ENCODE measurements at regions not wholly inside any gene's neighbourhood (a gene's known extent, or its start where the extent isn't known, plus 50 kb on each side); places are given as distances from the start of the nearest gene placed in this dataset.

- Histone ChIP-seq H3K79me2 (ENCODE audit: low read length) (no peaks in the 10 kb centered on the region), H3K4me3 (ENCODE audit: low read length) (no peak overlapping the region), H3K4me2 (ENCODE audit: low read length) (no peak overlapping the region), H3K4me1 (ENCODE audit: insufficient read depth, low read length) (no peaks in the 10 kb centered on the region), H3K27ac (ENCODE audit: low read length) (no peak overlapping the region), H3K9ac (ENCODE audit: low read length) (no peak overlapping the region), H4K20me1 (ENCODE audit: low read length) (no peaks in the 10 kb centered on the region), H3K27me3 (ENCODE audit: low read length) (no peaks in the 10 kb centered on the region), H3K36me3 (ENCODE audit: low read depth, low read length) (no peaks in the 10 kb centered on the region), H3K9me2 (replicated peaks; ENCODE audit: low read length) (no peaks in the 10 kb centered on the region), H3K9me3 (ENCODE audit: low read length) (no peaks in the 10 kb centered on the region), H2AFZ (ENCODE audit: low read length) (no peak overlapping the region), H3F3A (ENCODE audit: low read length, unreplicated experiment) (no peaks in the 10 kb centered on the region)
- ATAC-seq = no peak
- TF ChIP-seq, protein P1, sequence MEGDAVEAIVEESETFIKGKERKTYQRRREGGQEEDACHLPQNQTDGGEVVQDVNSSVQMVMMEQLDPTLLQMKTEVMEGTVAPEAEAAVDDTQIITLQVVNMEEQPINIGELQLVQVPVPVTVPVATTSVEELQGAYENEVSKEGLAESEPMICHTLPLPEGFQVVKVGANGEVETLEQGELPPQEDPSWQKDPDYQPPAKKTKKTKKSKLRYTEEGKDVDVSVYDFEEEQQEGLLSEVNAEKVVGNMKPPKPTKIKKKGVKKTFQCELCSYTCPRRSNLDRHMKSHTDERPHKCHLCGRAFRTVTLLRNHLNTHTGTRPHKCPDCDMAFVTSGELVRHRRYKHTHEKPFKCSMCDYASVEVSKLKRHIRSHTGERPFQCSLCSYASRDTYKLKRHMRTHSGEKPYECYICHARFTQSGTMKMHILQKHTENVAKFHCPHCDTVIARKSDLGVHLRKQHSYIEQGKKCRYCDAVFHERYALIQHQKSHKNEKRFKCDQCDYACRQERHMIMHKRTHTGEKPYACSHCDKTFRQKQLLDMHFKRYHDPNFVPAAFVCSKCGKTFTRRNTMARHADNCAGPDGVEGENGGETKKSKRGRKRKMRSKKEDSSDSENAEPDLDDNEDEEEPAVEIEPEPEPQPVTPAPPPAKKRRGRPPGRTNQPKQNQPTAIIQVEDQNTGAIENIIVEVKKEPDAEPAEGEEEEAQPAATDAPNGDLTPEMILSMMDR (conservative IDR thresholded peaks at IDR 0.05; ENCODE audit: low read depth, low read length) = no peak
- TF ChIP-seq EZH2 (IDR thresholded peaks at IDR 0.05; ENCODE audit: low read length, unreplicated experiment) (no peak), EZH2phosphoT487 (IDR thresholded peaks at IDR 0.05; ENCODE audit: borderline replicate concordance, low read length) (no peak)
- no TSS peak for BruUV-seq (replicated peaks)
- intact Hi-C loops (cut with micrococcal nuclease) = no loop called here
- CTCF ChIA-PET = no interaction called here
- POLR2A ChIA-PET (ENCODE audit: unreplicated experiment) = no interaction called here
- DNase-seq = no peak
Observed at GRCh38 chr3:109678600-109678999, 341.3 kb upstream of the DPPA4 start.

DNA sequence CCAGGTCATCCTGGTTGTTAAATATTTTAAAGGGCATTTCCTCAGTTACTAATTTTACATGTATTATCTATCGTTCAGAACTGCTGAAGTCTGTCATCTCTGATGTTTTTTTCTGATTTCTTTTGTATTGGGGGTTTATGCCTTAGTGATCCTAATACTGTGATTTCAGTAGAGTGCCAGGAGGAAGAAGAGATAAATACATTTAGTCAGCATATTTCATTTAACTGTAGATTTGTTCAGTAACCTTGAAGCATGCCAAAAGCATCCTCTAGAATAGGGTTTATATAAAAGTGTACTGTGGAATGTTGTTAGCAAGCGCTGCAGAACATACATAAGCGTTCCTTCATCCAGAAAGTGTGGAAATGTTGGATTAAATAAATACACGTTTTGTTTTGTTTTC lies 342.3 kb upstream of the DPPA4 start:
- no peak overlapping the region for H3K4me3 ChIP-seq (ENCODE audit: low read length)
- H3K4me1 ChIP-seq (ENCODE audit: insufficient read depth, low read length) = peaks cover 2% of the 10 kb centered on the region; the same call in 1 of the 2 replicates
- ATAC-seq (no peak), DNase-seq (no peak)
- no peak overlapping the region for H3K27ac ChIP-seq (ENCODE audit: low read length)
- TF ChIP-seq EZH2 (IDR thresholded peaks at IDR 0.05; ENCODE audit: low read length, unreplicated experiment) (no peak), EZH2phosphoT487 (IDR thresholded peaks at IDR 0.05; ENCODE audit: borderline replicate concordance, low read length) (no peak)
- TF ChIP-seq, protein P1 (conservative IDR thresholded peaks at IDR 0.05; ENCODE audit: low read depth, low read length) = no peak
- no peaks in the 10 kb centered on the region for H3K9me3 ChIP-seq (ENCODE audit: low read length)
- no peak overlapping the region for H2AFZ ChIP-seq (ENCODE audit: low read length)
- no peak overlapping the region for H3K9ac ChIP-seq (ENCODE audit: low read length)
- H3K27me3 ChIP-seq (ENCODE audit: low read length) = no peaks in the 10 kb centered on the region
- no peaks in the 10 kb centered on the region for H4K20me1 ChIP-seq (ENCODE audit: low read length)
- POLR2A ChIA-PET (ENCODE audit: unreplicated experiment) = no interaction called here
- BruUV-seq (replicated peaks) = no TSS peak
- no peaks in the 10 kb centered on the region for H3F3A ChIP-seq (ENCODE audit: low read length, unreplicated experiment)
- intact Hi-C loops (cut with micrococcal nuclease) = no loop called here
- H3K4me2 ChIP-seq (ENCODE audit: low read length) = no peak overlapping the region
- CTCF ChIA-PET = no interaction called here
- H3K79me2 ChIP-seq (ENCODE audit: low read length) = no peaks in the 10 kb centered on the region
- no peaks in the 10 kb centered on the region for H3K36me3 ChIP-seq (ENCODE audit: low read depth, low read length)
- H3K9me2 ChIP-seq (replicated peaks; ENCODE audit: low read length) = no peaks in the 10 kb centered on the region

DNA sequence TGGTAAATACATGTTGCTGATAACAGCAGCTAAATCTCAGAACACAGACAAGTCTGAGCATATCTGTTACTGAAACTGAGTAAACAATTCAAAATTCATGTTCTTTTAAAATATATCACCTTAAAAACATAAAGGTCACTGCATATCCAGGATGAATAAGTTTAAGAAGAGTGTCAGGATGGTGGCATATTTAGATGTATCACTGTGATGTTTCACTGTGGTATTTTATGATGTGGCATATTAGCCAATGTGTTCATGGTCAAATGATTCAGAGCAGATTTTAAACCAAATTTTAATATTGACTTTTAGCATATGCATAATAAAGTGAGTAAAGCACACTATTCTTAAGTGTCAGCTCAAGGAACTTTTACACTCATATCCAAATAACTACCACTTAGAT lies 346.4 kb upstream of the DPPA4 start:
- H2AFZ ChIP-seq (ENCODE audit: low read length) = no peak overlapping the region
- no peaks in the 10 kb centered on the region for H4K20me1 ChIP-seq (ENCODE audit: low read length)
- H3K4me3 ChIP-seq (ENCODE audit: low read length) = no peak overlapping the region
- no peak overlapping the region for H3K4me2 ChIP-seq (ENCODE audit: low read length)
- no peaks in the 10 kb centered on the region for H3K27me3 ChIP-seq (ENCODE audit: low read length)
- H3K9ac ChIP-seq (ENCODE audit: low read length) = no peak overlapping the region
- H3K36me3 ChIP-seq (ENCODE audit: low read depth, low read length) = no peaks in the 10 kb centered on the region
- H3K27ac ChIP-seq (ENCODE audit: low read length) = no peak overlapping the region
- H3K79me2 ChIP-seq (ENCODE audit: low read length) = no peaks in the 10 kb centered on the region
- H3K4me1 ChIP-seq (ENCODE audit: insufficient read depth, low read length) = peaks cover 18% of the 10 kb centered on the region
- peak; percentile 30 for DNase-seq
- H3K9me2 ChIP-seq (replicated peaks; ENCODE audit: low read length) = no peaks in the 10 kb centered on the region
- intact Hi-C loops (cut with micrococcal nuclease) = no loop called here
- peaks cover 5% of the 10 kb centered on the region for H3F3A ChIP-seq (ENCODE audit: low read length, unreplicated experiment)
- no TSS peak for BruUV-seq (replicated peaks)
- H3K9me3 ChIP-seq (ENCODE audit: low read length) = no peaks in the 10 kb centered on the region
- ATAC-seq = no peak
- ChIA-PET CTCF (no interaction called here), POLR2A (ENCODE audit: unreplicated experiment) (no interaction called here)
- no peak for TF ChIP-seq EZH2phosphoT487 (IDR thresholded peaks at IDR 0.05; ENCODE audit: borderline replicate concordance, low read length)
- TF ChIP-seq, protein P1 (conservative IDR thresholded peaks at IDR 0.05; ENCODE audit: low read depth, low read length) = no peak
- TF ChIP-seq EZH2 (IDR thresholded peaks at IDR 0.05; ENCODE audit: low read length, unreplicated experiment) = no peak

Measured in PC-3 (cell line).